ENCODE measurements at regions not wholly inside any gene's neighbourhood (a gene's known extent, or its start where the extent isn't known, plus 50 kb on each side); places are given as distances from the start of the nearest gene placed in this dataset.
"Not testable (repeated sequence)": the region's sequence is repeated elsewhere in the genome, so short reads cannot be mapped to it uniquely, and the experiment has no call there.

GRCh38 chr5:61234019-61234418, 71.8 kb upstream of the SMIM15 start:
- no peak overlapping the region for H2AFZ ChIP-seq
- H3K4me3 ChIP-seq: no peak overlapping the region
- DNase-seq: no peak
- intact Hi-C loops (cut with micrococcal nuclease; ENCODE audit: unreplicated experiment): no loop called here
- H3K79me2 ChIP-seq (ENCODE audit: low read depth): no peaks in the 10 kb centered on the region
- CTCF ChIA-PET: no interaction called here
- H3F3A ChIP-seq (ENCODE audit: insufficient read depth, low read depth): no peaks in the 10 kb centered on the region
- no peaks in the 10 kb centered on the region for H3K9me3 ChIP-seq (ENCODE audit: insufficient read depth, low read depth)
- H3K27ac ChIP-seq: no peak overlapping the region
- no peaks in the 10 kb centered on the region for H4K20me1 ChIP-seq (ENCODE audit: insufficient read depth)
- no TSS peak for BruUV-seq (replicated peaks)
- no peaks in the 10 kb centered on the region for H3K36me3 ChIP-seq (ENCODE audit: low read depth)
- TF ChIP-seq CTCF (conservative IDR thresholded peaks at IDR 0.05) (no peak), EZH2 (IDR thresholded peaks at IDR 0.05; ENCODE audit: low read depth) (no peak)
- no peak overlapping the region for H3K4me2 ChIP-seq
- POLR2A ChIA-PET (ENCODE audit: unreplicated experiment): no interaction called here
- no peaks in the 10 kb centered on the region for H3K4me1 ChIP-seq (replicated peaks; ENCODE audit: insufficient read depth)
- no peaks in the 10 kb centered on the region for H3K27me3 ChIP-seq (ENCODE audit: insufficient read depth, low read depth)
- no peaks in the 10 kb centered on the region for H3K9me2 ChIP-seq (ENCODE audit: insufficient read depth)

- H2AFZ ChIP-seq; POLR2A ChIA-PET (ENCODE audit: unreplicated experiment); DNase-seq; H3K9me3 ChIP-seq (ENCODE audit: insufficient read depth, low read depth); CTCF ChIA-PET; H3K4me3 ChIP-seq; H3K4me2 ChIP-seq; intact Hi-C loops (cut with micrococcal nuclease; ENCODE audit: unreplicated experiment); H3K36me3 ChIP-seq (ENCODE audit: low read depth); H3K27me3 ChIP-seq (ENCODE audit: insufficient read depth, low read depth); BruUV-seq (replicated peaks); H3K9me2 ChIP-seq (ENCODE audit: insufficient read depth); H3K4me1 ChIP-seq (replicated peaks; ENCODE audit: insufficient read depth); H3K27ac ChIP-seq; H3F3A ChIP-seq (ENCODE audit: insufficient read depth, low read depth); H3K79me2 ChIP-seq (ENCODE audit: low read depth); H4K20me1 ChIP-seq (ENCODE audit: insufficient read depth): not testable (repeated sequence)
Observed at GRCh38 chr5:61236715-61237114, 74.4 kb upstream of the SMIM15 start.

GRCh38 chr5:61245486-61245885, 83.2 kb upstream of the SMIM15 start:
- no peak for TF ChIP-seq EZH2 (IDR thresholded peaks at IDR 0.05; ENCODE audit: low read depth)
- no peak for TF ChIP-seq CTCF (conservative IDR thresholded peaks at IDR 0.05)
- Histone ChIP-seq H4K20me1 (ENCODE audit: insufficient read depth) (no peaks in the 10 kb centered on the region), H2AFZ (no peak overlapping the region), H3K4me2 (no peak overlapping the region), H3K79me2 (ENCODE audit: low read depth) (no peaks in the 10 kb centered on the region), H3K27me3 (ENCODE audit: insufficient read depth, low read depth) (no peaks in the 10 kb centered on the region), H3K9me3 (ENCODE audit: insufficient read depth, low read depth) (no peaks in the 10 kb centered on the region), H3K36me3 (ENCODE audit: low read depth) (no peaks in the 10 kb centered on the region), H3F3A (ENCODE audit: insufficient read depth, low read depth) (no peaks in the 10 kb centered on the region), H3K4me3 (no peak overlapping the region), H3K4me1 (replicated peaks; ENCODE audit: insufficient read depth) (no peaks in the 10 kb centered on the region), H3K27ac (no peak overlapping the region), H3K9me2 (ENCODE audit: insufficient read depth) (no peaks in the 10 kb centered on the region)
- intact Hi-C loops (cut with micrococcal nuclease; ENCODE audit: unreplicated experiment): no loop called here
- ChIA-PET CTCF (no interaction called here), POLR2A (ENCODE audit: unreplicated experiment) (no interaction called here)
- no TSS peak for BruUV-seq (replicated peaks)
- DNase-seq: no peak

- Histone ChIP-seq H3K9me3 (ENCODE audit: insufficient read depth, low read depth) (no peaks in the 10 kb centered on the region), H3K9me2 (ENCODE audit: insufficient read depth) (no peaks in the 10 kb centered on the region), H3F3A (ENCODE audit: insufficient read depth, low read depth) (no peaks in the 10 kb centered on the region), H3K36me3 (ENCODE audit: low read depth) (no peaks in the 10 kb centered on the region), H3K27ac (no peak overlapping the region), H3K4me1 (replicated peaks; ENCODE audit: insufficient read depth) (no peaks in the 10 kb centered on the region), H3K79me2 (ENCODE audit: low read depth) (no peaks in the 10 kb centered on the region), H4K20me1 (ENCODE audit: insufficient read depth) (no peaks in the 10 kb centered on the region), H3K4me2 (no peak overlapping the region), H3K27me3 (ENCODE audit: insufficient read depth, low read depth) (no peaks in the 10 kb centered on the region), H2AFZ (no peak overlapping the region), H3K4me3 (no peak overlapping the region)
- no peak for TF ChIP-seq EZH2 (IDR thresholded peaks at IDR 0.05; ENCODE audit: low read depth)
- no peak for TF ChIP-seq CTCF (conservative IDR thresholded peaks at IDR 0.05)
- no peak for DNase-seq
- CTCF ChIA-PET: no interaction called here
- POLR2A ChIA-PET (ENCODE audit: unreplicated experiment): no interaction called here
- BruUV-seq (replicated peaks): no TSS peak
- intact Hi-C loops (cut with micrococcal nuclease; ENCODE audit: unreplicated experiment): no loop called here
Observed at GRCh38 chr5:61245936-61246335, 83.7 kb upstream of the SMIM15 start.
